Keratinocyte (primary cell): ENCODE measurements at regions not wholly inside any gene's neighbourhood (a gene's known extent, or its start where the extent isn't known, plus 50 kb on each side); places are given as distances from the start of the nearest gene placed in this dataset.

Experiments used
- DNase-seq: peaks from one replicate; pipeline ENCODE4 v3.0.0-alpha.2; 2011; ENCODE audit warnings: low read depth, missing footprints, low spot score
- FAIRE-seq: peaks from 2 replicates; lab custom pipeline; 2011; peaks lifted over from hg19 to GRCh38; lab: Jason Lieb, UNC
- H2AFZ ChIP-seq: 2 replicates; pipeline ENCODE4 v1.6.0; 2012; ENCODE audit warnings: low read length, control low read depth, inconsistent platforms; ENCODE audit not compliant: control insufficient read depth
- H3K27ac ChIP-seq: 2 replicates; pipeline ENCODE4 v1.5.1; 2011; ENCODE audit warnings: low read length; ENCODE audit not compliant: control insufficient read depth, insufficient read depth
- H3K27me3 ChIP-seq: 3 replicates; pipeline ENCODE4 v1.6.0; 2011; ENCODE audit warnings: low read length; ENCODE audit not compliant: control insufficient read depth, insufficient read depth; ENCODE audit errors: extremely low read depth
- H3K36me3 ChIP-seq, 2 experiments: 2 replicates in 1 of 2; 3 replicates in 1 of 2; pipeline ENCODE4 v1.5.1; 2011; ENCODE audit warnings: low read length in 2 of 2, mild to moderate bottlenecking in 1 of 2; ENCODE audit not compliant: control insufficient read depth in 2 of 2, insufficient read depth in 2 of 2; ENCODE audit errors: extremely low read depth in 1 of 2
- H3K4me1 ChIP-seq: 3 replicates; pipeline ENCODE4 v1.5.1; 2011; ENCODE audit warnings: low read length; ENCODE audit not compliant: control insufficient read depth, insufficient read depth; ENCODE audit errors: extremely low read depth
- H3K4me2 ChIP-seq: 3 replicates; pipeline ENCODE4 v1.6.0; 2011; ENCODE audit warnings: low read depth, low read length; ENCODE audit not compliant: control insufficient read depth, insufficient read depth; ENCODE audit errors: extremely low read depth
- H3K4me3 ChIP-seq, 3 experiments: fragments of 200-600 bp in 1 of 3; sonication (generic) in 1 of 3; 2 replicates in 2 of 3; 3 replicates in 1 of 3; pipeline ENCODE4 v1.5.1; 2011 to 2016; ENCODE audit warnings: low read length in 3 of 3, mild to moderate bottlenecking in 3 of 3, control low read depth in 2 of 3, inconsistent platforms in 1 of 3, low read depth in 1 of 3, mixed read lengths in 1 of 3, mixed run types in 1 of 3, moderate library complexity in 1 of 3; ENCODE audit not compliant: control insufficient read depth in 2 of 3, insufficient read depth in 2 of 3; ENCODE audit errors: extremely low read depth in 1 of 3
- H3K79me2 ChIP-seq: 2 replicates; pipeline ENCODE4 v1.6.0; 2012; ENCODE audit warnings: low read length; ENCODE audit not compliant: control insufficient read depth, insufficient read depth
- H3K9ac ChIP-seq: 3 replicates; pipeline ENCODE4 v1.6.0; 2011; ENCODE audit warnings: low read length; ENCODE audit not compliant: control insufficient read depth, insufficient read depth; ENCODE audit errors: extremely low read depth
- H3K9me1 ChIP-seq: 3 replicates; pipeline ENCODE4 v1.6.0; 2011; ENCODE audit warnings: low read length; ENCODE audit not compliant: control insufficient read depth, insufficient read depth; ENCODE audit errors: extremely low read depth
- H3K9me3 ChIP-seq: 2 replicates; pipeline ENCODE4 v1.5.1; 2012; ENCODE audit warnings: low read depth, low read length; ENCODE audit not compliant: control insufficient read depth
- H4K20me1 ChIP-seq: 3 replicates; pipeline ENCODE4 v1.6.0; 2011; ENCODE audit warnings: low read length; ENCODE audit not compliant: control insufficient read depth, insufficient read depth; ENCODE audit errors: extremely low read depth
- CTCF ChIP-seq, 3 experiments: IDR thresholded peaks in 1 of 3; conservative IDR thresholded peaks in 1 of 3; optimal IDR thresholded peaks in 1 of 3; 2 replicates in 2 of 3; 3 replicates in 1 of 3; pipeline versions ENCODE3 to v1.5.1; 2011; ENCODE audit warnings: low read length in 3 of 3, mild to moderate bottlenecking in 3 of 3, moderate library complexity in 2 of 3, control low read depth in 1 of 3, inconsistent platforms in 1 of 3; ENCODE audit not compliant: insufficient read depth in 2 of 3; ENCODE audit errors: extremely low read depth in 1 of 3
- EZH2 ChIP-seq: IDR thresholded peaks from one replicate; pipeline ENCODE4 v1.6.1; 2012; ENCODE audit warnings: inconsistent platforms, mild to moderate bottlenecking, low read length, moderate library complexity
- dilution Hi-C: fragments of 300-500 bp; cut with MboI; formaldehyde crosslinking; loops from one replicate; pipeline ENCODE4 v1.7.0; 2020; ENCODE audit warnings: low sequenced_read_pairs; ENCODE audit not compliant: extremely low pct_ligation_motif_present

- Histone ChIP-seq H3K27me3 (no peaks in the 10 kb centered on the region), H3K4me3 (no peak overlapping the region), H3K4me1 (no peaks in the 10 kb centered on the region), H3K9ac (no peak overlapping the region), H3K9me3 (no peaks in the 10 kb centered on the region), H2AFZ (no peak overlapping the region), H4K20me1 (no peaks in the 10 kb centered on the region), H3K79me2 (no peaks in the 10 kb centered on the region), H3K27ac (no peak overlapping the region), H3K36me3 (no peaks in the 10 kb centered on the region), H3K4me2 (no peak overlapping the region), H3K9me1 (no peaks in the 10 kb centered on the region)
- dilution Hi-C loops = no loop called here
- DNase-seq (no peak), FAIRE-seq (no peak)
- no peak for TF ChIP-seq EZH2
- TF ChIP-seq CTCF (optimal IDR thresholded peaks at IDR 0.05 in 1 of 3, IDR thresholded peaks at IDR 0.05 in 1 of 3, conservative IDR thresholded peaks at IDR 0.05 in 1 of 3; ENCODE audit: extremely low read depth in 1 of 3, insufficient read depth in 2 of 3, low read length in 3 of 3) = no peak
These were observed 279.6 kb downstream of the HS3ST3A1 start for GRCh38 chr17:13321951-13322701.

GRCh38 chr17:13320046-13320785 is 281.5 kb downstream of the HS3ST3A1 start:
- FAIRE-seq = no peak
- Histone ChIP-seq H3K27me3 (no peaks in the 10 kb centered on the region), H3K9me1 (no peaks in the 10 kb centered on the region), H3K4me1 (no peaks in the 10 kb centered on the region), H3K79me2 (no peaks in the 10 kb centered on the region), H3K4me2 (no peak overlapping the region), H3K4me3 (no peak overlapping the region), H4K20me1 (no peaks in the 10 kb centered on the region), H3K27ac (no peak overlapping the region), H3K9ac (no peak overlapping the region), H2AFZ (no peak overlapping the region), H3K9me3 (no peaks in the 10 kb centered on the region), H3K36me3 (no peaks in the 10 kb centered on the region)
- TF ChIP-seq CTCF (optimal IDR thresholded peaks at IDR 0.05 in 1 of 3, IDR thresholded peaks at IDR 0.05 in 1 of 3, conservative IDR thresholded peaks at IDR 0.05 in 1 of 3; ENCODE audit: extremely low read depth in 1 of 3, insufficient read depth in 2 of 3, low read length in 3 of 3) = no peak
- dilution Hi-C loops = no loop called here
- DNase-seq = no peak
